ENCODE measurements at regions not wholly inside any gene's neighbourhood (a gene's known extent, or its start where the extent isn't known, plus 50 kb on each side); places are given as distances from the start of the nearest gene placed in this dataset.

DNA sequence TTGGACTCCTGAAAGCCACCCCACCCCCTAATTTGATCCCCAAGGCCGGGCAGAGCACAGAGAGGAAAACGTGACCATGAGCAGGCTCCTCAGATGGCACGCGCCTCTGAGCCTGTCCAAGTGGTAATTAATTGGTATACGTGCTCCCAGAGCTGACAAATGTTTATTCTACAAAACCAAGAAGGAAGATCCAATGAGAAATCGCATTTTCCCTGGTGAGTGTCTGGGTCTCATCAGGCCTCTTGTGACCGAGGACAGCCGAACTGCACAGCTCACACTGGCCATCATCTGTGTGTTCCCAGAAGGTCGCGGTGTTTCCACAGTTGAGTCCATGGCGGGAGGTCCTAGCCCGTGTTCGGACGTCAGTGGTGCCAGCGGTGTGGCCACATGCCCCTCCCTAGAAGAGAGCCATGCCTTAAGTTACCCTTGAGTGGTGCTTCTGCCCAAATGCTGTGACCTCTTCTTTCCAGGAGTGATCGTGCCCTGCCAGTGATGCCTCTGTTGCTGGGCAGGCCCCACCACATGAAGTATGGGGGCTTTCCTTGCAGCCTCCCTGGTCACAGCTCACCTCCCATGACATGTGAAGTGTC lies 317.5 kb upstream of the RTL1 start:
- DNase-seq: no peak

DNA sequence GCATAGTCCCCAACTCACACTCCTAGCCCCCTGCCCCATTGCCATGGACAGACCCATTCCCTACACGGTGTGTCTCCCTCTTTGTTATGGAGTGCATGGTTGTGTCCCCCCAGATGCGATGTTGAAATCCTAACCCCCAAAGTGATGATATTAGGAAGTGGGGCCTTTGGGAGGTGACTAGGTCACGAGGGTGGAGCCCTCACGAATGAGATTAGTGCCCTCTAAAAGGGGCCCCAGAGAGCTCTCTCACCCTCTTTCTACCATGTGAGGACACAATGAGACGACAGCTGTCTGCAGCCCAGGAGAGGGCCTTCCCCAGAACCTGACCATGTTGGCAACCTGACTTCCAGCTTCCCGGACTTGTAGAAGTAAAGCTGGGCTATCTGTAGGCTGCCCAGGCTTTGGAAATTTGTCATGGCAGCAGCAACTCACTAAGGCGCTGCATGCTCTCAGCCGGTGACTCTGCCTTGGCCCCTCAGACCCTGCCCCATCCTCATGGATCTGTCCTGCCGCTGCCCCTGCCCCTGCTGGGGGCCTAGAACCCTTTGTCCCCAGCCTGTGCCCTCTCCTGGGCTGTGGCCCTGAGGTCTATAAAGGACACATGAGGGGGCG lies 318.1 kb upstream of the RTL1 start:
- no peak for DNase-seq

DNA sequence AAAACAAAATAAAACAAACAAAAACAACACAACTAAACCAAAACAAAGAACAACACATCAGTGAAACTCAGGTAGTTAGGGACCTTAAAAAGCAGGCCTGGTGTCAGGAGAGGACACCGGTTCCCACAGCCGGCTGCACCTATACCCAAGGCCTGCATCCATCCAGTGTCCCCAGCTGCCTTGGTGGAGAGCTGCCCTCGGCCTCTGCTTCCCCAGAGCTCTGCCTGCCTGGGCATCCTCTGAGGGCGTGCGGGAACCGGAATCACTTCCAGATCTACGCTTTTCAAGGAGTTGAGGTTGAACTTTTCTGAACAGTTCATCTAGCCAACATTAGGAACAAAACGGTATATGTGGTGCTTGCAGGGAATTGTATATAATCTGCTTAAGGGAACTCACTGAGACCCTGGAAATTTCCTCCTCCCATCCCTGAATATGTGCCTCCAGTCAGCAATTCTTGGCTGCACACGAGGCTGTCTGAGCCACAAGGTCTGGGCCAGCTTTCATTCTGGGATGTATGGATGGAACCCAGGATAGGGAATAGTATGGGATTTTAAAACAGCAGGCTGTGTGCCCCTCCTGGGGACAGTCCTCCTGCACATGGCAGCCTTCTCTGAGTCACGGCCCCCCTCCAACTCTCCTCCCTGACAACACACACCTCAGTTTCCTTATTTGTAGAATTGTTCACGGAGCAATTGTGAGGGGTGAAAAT lies 319.0 kb upstream of the RTL1 start:
- no peak for DNase-seq

DNA sequence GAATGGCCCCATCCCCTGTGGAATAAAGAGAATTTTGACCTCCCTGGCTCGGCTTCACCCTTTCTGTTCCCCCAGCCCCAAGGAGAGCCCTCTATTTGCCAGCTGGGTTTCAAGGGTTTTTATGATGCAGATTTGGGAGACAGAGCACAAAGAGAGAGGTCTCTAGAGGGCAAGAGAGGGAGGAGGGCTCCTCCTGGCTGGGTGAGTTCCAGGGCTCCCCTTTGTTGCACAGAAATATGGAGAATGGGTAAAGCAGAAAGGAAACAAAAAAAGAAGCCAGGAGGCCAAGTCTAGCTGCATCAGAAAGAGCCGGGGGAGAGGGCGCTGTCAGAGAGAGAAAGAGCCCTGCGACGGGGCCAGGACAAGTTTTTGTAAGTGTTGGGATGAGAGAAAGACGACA lies 319.6 kb upstream of the RTL1 start:
- no peak for DNase-seq

DNA sequence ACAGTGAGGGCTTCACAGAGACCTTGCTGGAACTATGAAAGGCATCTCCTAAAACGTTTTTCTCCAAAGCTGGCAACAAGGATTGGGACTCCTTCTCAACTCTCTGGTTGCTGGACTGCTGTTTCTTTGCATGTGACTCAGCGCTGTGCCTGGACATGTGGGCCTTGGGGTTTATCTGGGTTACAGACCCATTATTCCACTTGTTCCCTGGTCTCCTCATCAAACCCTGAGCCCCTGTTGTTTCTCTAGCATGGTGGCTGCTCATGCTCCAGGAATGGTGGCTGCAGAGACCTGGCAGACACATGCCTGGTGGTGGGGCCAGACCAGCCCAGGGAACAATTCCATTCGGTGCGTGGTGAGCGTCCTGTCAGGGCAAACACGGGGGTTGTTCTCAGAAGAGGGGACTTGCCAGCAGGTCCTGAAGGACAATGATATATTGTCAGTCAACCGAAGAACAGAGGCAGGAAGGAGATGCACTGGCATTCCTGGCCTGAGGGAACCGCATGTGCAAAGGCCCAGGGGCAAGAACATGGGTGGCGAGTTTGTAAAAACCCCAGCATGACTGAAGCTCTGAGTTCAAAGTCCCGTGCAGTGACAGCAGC lies 320.1 kb upstream of the RTL1 start:
- DNase-seq: no peak

DNA sequence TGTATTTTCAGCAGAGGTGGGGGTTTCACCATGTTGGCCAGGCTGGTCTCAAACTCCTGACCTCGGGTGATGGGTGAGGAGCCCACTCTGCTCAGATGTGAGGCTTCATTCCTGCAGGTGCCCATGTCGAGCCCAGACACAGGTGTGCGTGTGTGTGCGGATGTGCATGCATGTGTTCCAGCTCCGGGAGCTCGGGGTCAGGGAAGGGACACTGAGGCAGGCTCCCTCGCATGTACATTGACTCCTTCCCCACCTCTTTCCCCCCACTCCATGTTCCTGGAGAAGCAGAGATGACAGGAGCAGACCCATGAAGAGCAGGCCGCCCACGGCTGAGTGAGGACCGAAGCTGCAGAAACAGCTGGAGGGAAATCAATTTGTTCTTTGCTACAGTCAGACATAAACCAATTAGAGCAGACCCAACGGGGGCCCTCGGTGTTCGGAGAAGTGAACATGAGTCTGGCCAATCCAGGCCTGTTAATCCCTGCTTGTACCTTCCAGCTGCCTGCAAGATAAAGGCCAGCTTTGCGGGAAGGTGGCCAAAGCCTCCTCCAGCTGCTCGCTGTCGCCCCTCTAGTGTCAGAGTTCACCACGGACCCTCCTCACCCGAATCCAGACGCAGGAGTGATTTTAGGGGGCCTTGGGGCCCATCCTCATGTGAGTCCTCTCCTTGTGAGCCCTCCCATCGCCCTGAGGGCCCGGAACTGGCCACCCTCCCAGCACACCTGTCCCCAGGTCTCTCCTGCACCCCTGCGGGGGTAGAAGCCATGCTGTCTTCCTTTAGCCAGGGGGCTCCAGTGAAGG lies 321.0 kb upstream of the RTL1 start:
- no peak for DNase-seq

DNA sequence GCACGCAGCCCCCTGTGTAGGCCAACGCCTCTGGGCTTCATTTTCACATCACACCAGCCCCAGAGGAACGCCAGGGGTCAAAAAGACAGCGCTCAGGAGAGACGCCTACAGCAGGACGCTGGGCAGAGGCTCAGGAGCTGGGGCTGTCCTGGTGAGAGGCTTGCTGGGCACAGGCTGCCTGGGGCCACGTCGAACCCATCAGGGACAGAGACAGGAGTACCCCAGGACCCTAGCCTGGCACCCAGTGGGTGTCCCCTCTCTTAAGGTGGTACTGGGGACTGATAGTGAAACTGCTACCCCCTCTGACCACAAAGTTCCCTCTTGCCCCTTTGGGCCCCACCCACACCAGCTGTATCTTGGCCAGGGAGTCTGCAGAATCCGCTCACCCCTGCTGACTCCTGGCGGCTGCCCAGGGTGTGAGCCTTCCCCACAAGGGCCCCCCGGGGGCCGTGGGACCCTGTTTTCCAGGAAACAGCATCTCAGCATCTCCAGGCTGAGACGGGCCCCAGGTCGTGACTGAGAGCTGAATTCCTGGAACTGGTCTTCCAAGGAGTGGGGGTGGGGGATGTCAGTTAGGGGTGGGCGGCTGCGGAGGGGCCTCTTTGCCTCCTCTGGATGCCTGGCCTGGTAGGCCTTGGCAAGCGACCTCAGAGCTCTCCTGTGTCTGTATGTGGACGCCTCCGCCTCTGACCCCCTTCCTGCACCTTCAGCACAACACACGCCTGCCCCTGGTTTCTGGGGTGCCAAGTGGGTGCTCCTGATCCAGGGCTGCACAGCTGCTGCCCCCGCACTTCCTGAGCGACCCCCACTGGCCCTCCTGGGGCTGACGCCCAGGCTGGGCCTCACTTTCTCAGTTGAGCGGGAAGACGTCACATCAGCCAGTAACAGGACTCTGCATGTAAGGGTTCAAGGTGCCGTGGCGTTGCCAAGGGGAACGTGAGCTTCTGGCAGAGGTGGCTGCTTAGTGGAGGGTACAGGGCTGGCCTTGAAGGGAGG lies 321.9 kb upstream of the RTL1 start:
- no peak for DNase-seq

DNA sequence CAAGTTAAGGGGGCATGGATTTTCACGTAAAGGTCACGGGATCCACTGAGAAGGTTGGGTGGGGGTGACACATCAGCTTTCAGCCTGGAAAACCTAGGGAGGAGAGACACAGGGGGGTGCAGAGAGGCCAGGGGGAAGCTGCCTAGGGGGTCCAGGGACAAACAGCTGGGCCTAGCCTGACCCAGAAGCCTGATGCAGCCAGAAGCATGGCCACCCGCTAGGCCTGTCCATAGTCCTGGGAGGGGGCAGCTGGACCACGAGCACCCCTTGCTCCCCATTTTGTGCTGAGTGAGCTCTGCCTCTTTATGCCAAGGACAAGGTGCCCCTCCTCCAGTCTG lies 322.7 kb upstream of the RTL1 start:
- DNase-seq: no peak

DNA sequence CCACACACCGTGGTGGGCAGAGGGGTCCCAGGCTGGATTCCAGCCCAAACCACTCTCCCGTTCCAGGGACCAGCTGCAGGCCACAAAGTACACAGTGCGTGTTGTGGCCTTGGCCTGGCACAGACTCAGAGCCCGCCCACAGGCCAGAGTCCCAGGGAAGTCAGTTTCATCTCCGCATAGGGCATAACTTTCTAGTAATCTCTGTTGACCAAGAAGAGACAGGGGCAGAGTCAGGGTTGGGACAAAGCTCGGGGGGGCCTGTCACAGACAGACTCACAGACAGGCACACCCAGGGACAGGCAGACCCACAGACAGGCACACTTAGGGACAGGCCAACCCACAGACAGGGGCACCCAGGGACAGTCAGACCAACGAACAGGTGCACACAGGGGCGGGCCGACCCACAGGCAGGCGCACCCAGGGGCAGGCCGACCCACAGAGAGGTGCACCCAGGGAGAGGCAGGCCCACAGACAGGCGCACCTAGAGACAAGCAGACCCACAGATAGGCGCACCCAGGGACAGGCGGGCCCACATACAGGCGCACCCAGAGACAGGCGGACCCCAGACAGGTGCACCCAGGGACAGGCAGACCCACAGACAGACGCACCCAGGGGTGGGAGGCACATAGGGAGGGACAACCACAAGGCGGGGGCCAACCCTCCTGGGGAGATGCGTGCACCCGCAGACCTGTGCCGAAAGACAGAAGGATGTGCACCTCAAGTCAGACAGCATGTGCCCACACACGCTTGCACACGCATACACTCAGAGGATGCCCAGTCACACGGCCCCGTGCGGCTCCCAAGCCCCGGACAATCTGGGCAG lies 323.3 kb upstream of the RTL1 start:
- DNase-seq: no peak

DNA sequence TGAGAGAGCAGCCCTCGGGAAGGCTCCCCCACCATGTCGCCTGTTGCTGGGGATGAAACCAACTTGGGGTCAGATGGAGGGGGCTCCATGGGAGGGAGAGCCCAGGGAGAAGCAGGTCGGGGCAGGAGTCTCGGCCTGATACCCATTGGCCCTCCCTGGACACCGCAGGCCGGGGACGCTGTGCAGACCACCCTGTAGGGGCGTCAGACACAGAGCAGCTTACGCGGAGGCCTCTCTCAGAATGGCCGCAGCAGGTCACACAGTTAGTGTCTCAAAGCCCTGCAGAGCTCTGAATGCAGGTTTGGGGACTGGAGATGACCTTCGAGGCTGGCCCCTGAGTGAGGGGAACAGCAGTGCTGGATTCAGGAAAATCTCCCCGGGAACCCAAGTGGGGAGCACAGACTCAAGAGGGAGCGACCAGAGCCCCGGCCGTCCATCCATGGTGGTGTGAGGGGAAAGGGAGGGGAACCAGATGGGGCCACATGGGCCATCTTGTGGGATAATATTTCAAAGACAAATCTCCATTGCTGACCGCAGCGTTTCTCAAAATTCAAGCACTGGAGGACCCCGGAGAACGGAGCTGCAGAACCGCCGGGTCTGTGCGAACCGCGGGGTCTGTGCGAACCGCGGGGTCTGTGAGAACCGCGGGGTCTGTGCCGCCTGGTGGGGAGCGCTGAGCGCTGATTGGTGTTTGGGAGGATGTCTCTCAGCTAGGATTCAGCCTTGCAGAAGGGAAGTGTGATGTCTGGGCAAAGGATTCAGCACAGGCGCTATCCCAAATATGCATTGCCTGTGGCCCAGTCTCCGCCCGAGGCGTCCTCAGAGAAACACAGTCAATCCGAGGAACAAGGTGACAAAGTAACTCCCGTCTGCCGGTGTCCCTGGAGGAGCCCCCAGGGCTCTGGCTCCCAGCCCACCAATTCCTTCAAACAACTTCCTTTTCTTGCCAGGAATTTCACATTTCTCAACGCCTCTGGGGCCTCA lies 324.4 kb upstream of the RTL1 start:
- DNase-seq: no peak

DNA sequence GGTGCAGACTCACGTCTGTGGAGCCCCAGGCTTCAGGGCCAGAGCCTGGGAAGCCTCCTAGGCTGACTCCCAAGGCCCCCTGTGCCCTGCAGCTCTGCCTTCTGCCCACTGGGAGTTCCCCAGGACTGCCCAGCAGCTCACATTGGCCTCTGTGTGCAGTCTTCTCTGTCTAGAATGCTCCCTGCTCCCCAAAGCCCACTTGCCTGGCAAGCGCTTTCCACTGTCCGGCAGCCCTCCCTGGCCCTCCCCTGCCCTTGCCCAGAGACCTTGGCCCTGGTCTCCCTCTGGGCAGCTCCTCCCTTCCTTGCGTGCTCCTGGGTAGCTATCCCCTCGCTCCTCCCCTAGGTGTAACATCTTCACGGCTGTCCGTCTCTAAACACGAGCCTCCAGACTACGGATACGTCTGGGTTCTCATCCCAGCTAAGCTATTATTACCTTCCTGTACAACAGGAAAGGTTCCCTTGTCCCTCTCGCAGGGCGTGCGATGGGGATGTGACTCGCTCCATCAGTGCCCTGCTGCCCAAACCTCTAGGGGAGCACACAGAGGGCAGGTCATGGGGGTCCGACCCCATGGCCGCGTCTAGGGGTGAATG lies 325.5 kb upstream of the RTL1 start:
- DNase-seq: no peak

DNA sequence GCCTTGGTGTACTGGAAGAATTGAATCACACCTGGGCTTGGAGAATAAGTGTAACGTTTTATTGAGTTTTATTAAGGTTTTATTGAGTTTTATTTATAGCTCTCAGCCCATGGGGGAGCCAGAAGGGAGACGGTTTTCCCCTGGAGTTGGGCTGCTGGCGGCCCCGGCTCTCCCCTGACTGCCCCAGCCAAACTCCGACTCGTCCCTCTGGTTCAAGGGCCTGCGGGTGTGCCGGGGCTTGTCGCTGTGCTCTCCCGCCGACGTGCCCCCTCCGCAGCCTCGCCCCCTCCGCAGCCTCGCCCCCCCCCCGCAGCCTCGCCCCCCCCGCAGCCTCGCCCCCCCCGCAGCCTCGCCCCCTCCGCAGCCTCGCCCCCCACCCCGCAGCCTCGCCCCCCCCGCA lies 326.1 kb upstream of the RTL1 start:
- DNase-seq: no peak

DNA sequence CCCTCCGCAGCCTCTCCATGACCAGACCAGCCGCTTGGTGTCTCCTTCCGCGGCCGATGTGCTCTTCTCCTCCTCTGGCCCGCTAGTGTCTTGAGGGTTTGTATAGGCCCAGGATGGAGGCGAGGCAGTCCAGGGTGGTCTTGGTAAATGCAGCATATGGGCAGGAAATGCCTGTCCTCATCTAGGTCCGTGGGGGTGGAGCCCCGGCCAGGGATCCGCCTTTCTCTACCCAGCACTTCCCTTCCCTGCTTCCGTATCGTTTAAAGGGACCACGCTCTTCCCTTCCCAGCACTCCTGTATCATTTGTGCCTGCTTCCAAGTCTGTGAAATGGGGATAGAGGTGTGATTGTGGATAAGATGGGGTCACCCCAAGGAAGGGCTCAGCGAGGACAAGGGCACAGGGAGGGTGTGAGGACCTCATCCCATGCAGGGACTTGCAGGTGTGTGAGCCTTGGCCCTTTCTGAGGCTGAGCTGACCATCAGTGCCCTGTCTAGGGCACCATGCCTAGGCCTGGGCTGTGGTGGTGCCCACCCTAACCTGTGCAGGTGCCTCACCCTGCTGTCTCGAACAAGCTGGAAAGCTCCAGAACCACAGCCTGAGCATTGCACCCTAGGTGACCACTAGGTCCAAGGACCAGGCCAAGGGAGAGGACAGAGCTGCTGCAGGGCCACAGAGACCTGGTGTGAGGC lies 326.8 kb upstream of the RTL1 start:
- no peak for DNase-seq

DNA sequence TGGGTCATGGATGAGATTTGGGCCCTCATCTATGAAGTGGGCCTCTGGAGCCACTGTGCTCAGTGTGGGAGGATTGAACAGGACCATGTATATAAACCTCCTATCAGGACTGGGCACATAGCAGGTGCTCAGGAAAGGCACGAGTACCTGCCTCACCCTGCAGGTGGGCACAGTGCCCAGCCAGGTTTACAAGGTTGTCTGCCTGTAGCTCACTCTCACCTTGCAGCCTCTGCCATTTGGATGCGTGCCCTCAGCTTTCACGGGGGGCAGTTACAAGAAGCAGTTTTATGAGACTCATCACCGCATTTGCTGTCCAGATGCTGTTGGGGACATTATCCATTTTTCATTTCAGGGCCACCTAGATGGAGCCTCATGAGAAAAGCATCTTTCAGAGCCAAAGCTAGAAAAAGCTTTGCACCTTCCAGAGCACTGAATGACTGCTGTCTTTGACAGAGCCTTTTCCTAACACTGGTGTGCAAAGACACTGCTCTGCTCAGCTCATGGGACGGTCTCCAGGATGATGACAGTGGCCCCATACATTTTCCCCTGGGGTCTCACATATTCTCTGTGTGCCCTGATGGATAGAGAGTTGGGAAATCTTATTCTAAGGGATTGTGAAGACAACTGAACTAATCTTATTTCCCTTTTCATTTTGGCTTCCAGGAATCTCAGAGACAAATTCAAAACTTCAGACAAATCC lies 327.5 kb upstream of the RTL1 start:
- no peak for DNase-seq

DNA sequence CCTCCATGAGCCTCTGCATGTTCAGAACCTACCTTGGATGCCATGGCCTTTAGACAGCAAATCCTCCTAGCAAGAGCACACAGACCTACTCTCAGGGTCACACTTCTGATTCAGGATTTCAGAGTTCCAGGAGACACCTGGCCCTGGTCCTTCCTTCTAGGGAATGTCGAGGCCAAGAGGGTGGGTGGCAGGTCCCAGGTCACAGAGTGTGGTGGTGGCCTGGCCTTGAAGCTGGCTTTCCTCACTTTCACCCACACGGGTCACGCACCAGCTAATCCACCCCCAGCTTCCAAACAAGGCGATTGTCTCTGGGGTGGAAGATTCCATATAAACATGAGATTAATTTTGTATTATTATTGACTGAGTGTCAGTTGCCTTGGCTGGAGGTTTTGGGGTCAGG lies 328.3 kb upstream of the RTL1 start:
- no peak for DNase-seq

DNA sequence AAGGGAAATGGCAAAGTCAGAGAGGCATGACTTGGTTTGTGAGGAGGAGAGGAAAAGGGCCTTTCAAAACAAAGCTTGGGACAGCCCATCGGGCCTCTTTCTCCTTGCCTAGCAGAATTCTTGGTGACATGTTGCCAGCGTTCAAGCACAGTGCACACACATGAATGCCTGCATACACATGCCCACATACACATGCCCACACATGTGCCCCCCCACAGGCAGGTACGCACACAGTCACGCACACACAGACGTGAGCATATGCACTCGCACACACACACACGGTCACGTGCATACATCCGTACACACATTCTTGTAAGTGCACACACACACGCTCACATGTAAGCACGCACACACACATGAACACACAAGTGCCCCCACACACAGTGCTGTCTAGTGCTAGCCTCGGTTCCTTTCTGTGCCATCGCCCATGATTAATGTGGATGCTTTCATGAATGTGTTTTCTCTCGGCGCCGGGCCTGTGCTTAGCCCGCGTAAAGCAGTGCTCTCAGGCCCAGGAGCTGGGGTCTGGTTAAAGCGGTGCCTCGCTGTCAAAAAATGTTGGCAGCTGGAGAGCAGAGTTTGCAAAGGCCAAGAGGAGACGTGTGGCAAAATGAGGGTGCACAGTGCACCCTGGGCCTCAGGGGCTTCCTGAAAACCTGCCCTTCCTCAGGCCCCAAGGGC lies 328.8 kb upstream of the DIO3 start:
- no peak for DNase-seq

DNA sequence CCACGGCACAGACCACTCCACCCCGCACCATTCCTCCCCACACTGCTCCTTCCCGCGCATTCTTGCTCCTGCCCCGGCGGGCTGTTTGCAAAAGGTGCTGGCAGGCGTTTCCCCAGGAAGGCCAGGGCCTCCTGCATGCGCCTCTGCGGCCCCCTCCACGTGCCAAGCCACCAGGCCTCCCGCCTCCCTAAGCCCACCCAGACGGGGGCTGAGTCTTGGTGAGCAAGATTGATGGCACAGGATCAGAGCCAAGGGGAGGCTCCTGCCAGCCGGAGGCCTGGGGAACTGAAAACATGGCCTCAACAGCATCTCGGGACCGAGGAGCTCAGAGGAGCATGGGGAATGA lies 328.3 kb upstream of the DIO3 start:
- no peak for DNase-seq

DNA sequence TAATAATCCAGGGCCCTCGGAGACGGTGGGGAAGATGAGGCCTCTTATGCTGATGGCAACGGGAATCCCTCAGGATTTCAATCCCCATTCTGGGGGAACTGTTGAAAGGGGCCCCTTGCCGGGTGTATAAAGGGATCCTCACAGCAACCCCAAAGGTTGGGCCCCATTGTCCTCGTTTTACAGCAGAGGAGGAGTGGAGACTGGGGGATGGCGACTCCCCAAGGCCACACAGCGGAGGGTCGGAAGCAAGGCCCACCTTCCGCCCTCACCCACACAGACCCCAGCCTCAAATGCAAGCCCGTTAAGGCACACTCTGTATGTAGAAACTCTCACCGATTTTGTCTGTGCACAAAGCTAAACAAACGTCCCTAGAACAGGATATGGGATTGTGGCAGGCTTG lies 327.9 kb upstream of the DIO3 start:
- DNase-seq: no peak

Data from SHP77 treated with DMSO at 0.1 percent for 48 hours (cell line).